GM18507 (cell line): ENCODE measurements at regions not wholly inside any gene's neighbourhood (a gene's known extent, or its start where the extent isn't known, plus 50 kb on each side); places are given as distances from the start of the nearest gene placed in this dataset.

Source experiments
- DNase-seq: peaks from one replicate; pipeline ENCODE4 v3.0.0; 2011; ENCODE audit warnings: low read depth; ENCODE audit not compliant: insufficient read length; ENCODE audit errors: extremely low spot score
- FAIRE-seq: peaks from 2 replicates; lab custom pipeline; 2011; peaks lifted over from hg19 to GRCh38; lab: Jason Lieb, UNC

DNA sequence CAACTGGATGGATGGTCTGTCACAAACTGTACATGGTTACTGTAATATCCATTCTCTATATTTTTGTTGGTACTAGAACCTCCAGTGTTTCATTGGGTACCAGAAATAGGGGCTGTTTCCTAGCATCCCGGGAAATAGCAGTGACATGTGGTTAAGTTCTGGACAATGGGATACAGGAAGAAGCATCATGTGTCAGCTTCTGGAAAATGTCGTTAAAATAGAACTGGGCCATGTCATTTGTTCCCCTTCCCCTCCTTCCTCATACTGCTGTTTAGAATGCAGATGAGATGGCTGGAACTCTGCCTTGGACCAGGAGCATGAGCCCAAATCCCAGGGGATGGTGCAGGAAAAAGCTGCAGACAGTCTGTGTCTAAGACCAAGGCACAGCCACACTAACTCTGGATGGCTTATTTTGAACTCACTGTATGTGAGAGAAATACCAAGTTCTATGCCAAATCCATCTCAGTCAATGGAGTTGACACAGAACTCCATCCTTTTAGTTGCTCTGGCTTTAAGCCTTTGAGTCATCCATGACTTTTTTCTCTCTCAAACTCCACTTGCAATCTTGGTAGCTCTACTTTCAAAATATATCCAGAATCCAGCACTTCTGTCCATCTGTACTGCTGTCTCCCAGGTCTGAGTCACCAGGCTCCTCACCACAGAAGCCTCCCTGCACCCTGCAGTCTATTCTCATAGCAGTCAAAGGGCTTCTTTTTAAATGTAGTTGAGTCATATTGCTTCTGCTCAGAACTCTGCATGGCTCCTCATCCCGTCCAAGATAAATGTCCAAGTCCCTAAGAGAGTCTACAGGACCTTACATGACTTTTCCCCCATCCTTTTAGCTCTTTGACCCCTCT, 184.2 kb downstream of the NSG2 start:
- DNase-seq (no peak), FAIRE-seq (no peak)

DNA sequence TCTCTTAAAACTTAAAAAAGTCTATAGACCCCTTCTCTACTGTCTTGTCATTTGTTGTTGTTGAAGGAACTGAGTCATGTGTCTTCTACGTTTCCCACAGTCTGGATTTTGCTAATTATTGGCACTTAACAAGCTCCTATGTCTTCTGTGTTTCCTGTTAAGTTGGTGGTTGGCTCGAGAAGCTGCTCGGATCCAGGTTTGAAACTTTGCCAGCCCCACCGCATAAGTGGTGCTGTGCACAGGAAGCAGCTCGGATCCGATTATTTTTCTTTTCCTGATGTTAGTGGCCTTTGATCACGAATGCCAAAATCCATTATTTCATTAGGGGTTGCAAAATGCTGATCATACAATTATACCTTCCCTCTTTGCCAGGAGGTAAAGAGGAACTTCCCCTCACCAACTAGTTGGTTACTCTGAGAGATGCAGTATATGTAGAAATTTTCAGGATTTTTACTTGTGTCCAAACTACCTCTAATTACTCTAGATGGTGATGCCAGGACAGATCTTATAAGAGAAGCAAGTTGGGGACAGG, 186.5 kb downstream of the NSG2 start:
- DNase-seq: no peak
- FAIRE-seq: no peak

DNA sequence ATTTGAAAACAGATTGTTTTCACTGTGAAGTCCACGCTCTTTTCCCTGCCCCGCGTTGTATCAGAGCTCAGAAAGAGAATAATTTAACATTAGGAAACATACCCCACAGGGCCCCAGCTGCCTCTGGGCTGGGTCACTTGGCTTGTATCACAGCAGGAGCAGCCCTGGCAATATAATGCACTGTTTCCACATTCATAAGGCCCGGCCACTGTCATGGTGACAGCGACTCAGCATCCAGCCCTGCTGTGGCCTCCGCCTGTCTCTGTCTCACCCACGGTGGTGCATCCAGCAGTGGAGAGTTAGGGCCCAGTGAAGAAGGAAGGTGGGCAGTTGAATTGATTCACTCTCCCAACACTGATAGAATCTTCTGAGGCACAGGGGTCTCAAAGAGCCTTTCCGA, 188.9 kb downstream of the NSG2 start:
- DNase-seq: no peak
- FAIRE-seq: no peak

GRCh38 chr5:174235221-174236011, 189.9 kb downstream of the NSG2 start:
- DNase-seq: no peak
- no peak for FAIRE-seq

GRCh38 chr5:174236070-174236469, 190.6 kb downstream of the NSG2 start:
- DNase-seq: no peak

DNA sequence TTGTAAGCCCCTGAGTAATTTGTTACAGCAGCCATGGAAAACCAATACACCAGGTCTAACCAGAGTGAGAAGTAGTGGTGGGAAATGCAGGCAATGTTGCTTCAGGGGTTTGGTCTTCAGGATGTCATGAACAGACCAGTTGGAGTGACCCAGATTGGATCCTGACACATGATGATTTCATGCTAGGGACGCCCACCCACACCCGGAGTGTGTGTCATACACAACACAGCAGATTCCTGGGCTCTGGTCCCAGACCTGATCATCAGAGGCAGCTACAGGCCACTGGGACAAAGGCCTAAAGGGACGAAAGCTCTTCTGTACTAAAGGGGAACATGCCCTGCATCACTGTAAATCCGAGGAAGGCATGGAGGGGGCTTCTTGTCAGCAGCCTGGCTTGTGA, 194.2 kb downstream of the NSG2 start:
- DNase-seq: no peak
- FAIRE-seq: no peak

More at GRCh38 chr5:174236070-174236469, 190.6 kb downstream of the NSG2 start:
- no peak for FAIRE-seq

DNA sequence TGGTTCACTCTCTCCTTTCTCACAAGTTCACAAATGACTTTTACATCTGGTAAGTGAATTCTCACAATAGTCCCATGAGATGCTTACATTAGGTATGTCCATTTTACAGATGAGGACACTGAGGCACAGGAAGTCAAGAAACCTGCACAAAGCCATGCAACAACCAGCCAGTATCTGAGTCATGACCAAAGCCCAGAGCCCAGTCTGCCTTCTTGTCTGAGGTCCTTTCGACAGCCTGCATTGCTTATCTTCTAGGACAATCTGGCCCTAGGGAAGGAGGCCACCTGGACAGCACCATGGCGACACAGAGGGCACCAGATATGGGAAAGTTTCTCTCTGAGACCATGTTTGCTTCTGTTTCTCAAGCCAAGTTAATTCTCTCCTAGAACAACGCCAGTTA, 197.1 kb downstream of the NSG2 start:
- FAIRE-seq (no peak), DNase-seq (no peak)

DNA sequence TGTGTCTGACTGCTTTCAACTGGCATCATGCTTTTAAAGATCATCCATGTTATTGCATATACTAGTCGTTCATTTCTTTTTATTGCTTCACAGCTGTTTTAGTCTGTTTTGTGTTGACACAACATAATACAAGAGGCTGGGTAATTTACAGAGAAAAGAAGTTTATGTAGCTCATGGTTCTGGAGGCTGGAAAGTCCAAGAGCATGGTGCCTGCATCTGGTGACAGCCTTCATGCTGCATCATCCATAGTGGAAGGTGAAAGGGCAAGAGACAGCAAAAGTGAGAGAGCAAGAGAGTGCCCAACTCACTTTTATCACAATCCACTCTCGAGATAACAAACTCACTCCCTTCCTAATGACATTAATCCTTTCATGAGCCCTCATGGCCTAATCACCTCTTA, 198.4 kb downstream of the NSG2 start:
- DNase-seq: no peak
- FAIRE-seq: no peak

DNA sequence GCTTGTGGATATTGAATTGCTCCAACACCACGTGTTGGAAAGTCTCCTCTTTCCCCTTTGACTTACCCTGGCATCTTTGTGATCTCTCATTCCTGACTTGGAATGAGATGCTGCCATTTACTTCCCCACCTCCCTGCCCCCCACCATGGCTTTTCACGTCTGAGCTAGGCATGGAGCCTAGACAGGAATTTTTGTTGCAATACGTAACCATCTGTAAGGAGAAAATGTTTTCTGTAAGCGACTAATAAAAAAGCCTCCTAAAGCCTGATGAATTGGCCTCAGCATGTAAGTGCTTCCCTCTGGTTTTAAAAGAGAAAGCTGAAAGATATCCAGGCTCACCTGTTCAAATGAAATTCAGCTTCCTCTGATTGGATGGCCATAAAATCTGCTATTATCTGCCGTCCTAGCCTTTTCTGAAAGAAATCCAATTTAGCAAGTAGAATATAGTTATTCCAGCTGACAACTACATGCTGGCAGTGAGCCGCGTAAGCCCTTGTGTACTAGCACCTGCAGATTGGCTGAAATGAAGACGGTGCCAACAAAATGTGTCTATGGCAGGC, 200.1 kb downstream of the NSG2 start:
- no peak for FAIRE-seq
- DNase-seq: no peak

DNA sequence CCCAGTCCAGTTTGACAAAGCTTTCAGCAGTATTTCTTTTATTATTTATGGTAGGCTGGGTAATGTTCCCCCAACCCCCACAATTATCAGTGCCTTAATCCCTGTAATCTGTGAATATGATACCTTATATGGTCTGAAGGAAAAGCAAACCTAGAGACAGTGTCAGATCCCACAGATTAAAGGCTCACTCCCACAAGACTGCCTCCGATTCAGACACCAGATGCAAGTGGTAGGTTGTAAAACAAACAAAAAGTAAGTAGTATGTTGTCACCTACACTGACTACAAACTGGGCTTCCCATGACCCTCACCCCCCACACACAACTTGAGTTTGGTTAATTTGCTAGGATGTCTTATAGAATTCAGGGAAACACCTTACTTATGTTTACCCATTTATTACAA, 201.2 kb downstream of the NSG2 start:
- no peak for FAIRE-seq
- no peak for DNase-seq

DNA sequence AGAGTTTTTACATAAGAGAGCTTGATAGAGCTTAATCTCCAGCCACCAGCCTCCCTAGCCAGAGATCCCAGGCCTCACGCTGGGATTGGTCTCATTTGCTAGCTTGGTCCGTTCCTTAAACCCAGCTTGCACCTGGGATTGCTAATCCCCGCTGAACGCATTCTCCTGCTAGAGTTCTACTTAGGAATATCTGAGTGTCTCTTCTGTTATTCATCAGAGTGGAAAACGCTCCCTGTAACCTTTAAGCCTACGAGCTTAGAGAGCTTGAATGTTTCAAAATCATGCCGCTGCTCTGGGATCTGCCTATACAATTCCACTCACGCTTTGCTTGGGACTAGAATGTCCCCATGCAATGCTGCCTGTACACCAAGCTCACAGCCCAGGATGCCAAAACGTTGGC, 201.8 kb downstream of the NSG2 start:
- no peak for DNase-seq
- no peak for FAIRE-seq

DNA sequence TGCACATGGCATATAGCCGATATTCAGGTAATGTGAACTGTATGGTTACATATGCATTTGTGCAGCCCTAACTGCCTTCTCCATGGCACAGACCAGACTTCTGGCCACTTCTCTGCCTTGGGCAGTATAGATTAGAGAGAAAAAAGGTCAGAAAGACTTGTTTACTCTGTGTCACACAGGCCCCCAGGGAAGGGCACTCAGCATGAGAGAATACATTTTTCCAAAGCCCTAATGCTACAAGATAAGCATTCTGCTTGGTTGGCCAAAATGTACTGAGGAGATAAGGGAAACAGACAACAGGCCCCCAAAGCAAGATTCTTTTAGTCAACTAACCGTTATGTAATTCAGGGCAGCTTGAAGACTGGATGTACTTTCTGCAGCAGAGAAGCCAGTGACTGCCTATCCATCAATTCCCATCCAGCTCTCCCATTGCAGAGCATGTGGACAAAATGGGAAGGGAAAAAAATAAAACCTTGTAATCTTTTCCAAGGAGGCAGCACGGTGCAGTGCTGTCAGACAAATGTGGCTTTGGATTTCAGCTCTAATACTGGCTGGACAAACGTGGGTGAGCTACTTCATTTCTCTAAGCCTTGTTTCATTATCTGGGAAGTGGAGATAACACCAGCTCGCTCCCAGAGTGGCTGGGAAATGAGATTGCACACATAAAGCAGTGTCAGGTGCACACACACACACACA, 205.9 kb downstream of the NSG2 start:
- DNase-seq (no peak), FAIRE-seq (no peak)

- no peak for DNase-seq
- no peak for FAIRE-seq
These were observed 206.6 kb downstream of the NSG2 start for GRCh38 chr5:174252121-174252520.

DNA sequence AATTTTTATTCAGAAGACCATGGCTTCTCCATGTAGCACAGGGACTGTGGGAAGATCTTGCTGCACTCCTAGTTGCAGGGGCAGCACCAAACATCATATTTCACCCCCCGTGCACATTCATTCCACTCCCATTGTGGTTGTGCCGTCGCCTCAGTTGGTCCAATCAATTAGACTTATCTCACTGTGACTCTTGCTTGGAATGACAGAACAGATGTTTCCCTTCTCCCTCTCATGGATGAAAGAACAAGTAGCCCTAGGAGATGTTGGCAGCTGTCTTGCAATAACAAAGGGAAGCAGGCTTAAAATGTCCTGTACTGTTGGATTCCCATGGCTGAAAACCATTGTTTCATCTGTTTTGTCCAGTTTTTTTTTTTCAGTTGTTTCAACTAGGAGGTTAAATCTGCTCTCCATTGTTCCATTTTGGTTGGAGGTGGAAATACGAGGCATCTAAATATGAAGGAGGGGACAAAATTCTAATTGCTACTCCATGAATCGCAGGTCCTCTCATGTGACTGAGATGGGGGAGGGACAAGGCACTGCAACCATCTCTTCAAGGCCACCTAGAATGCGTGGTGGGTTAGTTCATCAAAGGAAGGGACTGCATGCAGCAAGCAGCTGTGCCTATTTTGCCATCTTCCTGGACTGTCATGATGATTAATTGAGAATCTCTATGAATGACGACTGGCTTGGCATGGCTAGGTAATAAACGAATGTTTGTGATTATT, 214.4 kb downstream of the NSG2 start:
- FAIRE-seq (no peak), DNase-seq (no peak)

DNA sequence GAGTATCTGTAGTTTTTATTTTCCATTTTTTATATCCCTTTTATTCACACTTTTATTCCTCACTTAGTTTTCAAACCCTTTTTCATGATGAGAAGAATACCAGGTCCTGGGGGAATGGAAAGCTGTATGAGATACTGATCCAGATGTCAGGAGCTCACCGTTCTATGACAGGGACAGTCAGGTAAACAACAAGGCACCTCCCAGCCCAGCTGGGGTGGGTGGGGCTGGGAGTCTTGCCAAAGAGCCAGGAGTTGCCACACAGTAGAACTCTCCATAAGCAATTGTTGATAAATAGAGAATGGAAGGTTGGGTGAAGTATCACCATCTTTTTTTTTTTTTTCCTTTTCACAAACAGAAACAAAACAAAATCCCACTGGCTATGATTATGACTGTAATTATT, 225.8 kb downstream of the NSG2 start:
- no peak for FAIRE-seq
- no peak for DNase-seq

- FAIRE-seq (no peak), DNase-seq (no peak)
These were observed 227.2 kb downstream of the NSG2 start for GRCh38 chr5:174272671-174273070.

GRCh38 chr5:174273325-174273724, 227.8 kb downstream of the NSG2 start:
- DNase-seq (peak; percentile 9), FAIRE-seq (peak; percentile 81)

DNA sequence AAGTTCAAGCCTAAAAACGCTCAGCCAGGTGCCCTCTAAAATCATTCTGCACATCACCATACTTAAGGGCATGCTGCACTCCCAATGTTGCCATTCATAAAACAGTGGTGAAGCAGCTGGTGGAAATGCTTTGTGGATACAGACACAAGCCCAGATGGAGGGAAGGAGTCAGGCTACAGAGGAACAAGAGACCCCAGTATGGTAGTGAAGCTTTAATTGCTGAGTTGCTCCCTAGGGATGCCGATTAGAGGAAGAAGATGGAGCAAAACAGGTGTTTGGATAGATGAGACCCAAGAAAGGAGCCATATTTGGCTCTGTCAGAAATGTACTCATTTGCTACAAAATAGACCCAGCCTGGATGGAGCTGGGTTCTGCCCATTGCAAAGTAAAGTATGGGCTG, 230.5 kb downstream of the NSG2 start:
- no peak for FAIRE-seq
- DNase-seq: no peak

- DNase-seq: no peak
- no peak for FAIRE-seq
These were observed 235.7 kb downstream of the NSG2 start for GRCh38 chr5:174281089-174281760.
